Natural killer cell treated with Interleukin-12 subunit alpha and Interleukin-12 subunit beta and Interleukin-15 and Interleukin-18, amount 100 ng/mL, for 72 hours (primary cell): ENCODE measurements at regions not wholly inside any gene's neighbourhood (a gene's known extent, or its start where the extent isn't known, plus 50 kb on each side); places are given as distances from the start of the nearest gene placed in this dataset.

Source experiments
- ATAC-seq, 2 donors: fragments of 150-1000 bp; cut with Tn5 transposase in 1 of 2; sonication (Bioruptor Pico), chemical (Tn5 transposase) in 1 of 2; 2 replicates each; pipeline ENCODE4 v1.10.0; 2021
- DNase-seq: peaks from one replicate; pipeline ENCODE4 v3.0.0; 2022; ENCODE audit warnings: low spot score
- H3K27ac Mint-ChIP-seq, 2 donors: 1 replicate in 1 of 2; 2 replicates in 1 of 2; pipeline ENCODE4 v1.8.0; 2022; ENCODE audit warnings: mixed read lengths in 2 of 2, mild to moderate bottlenecking in 1 of 2, moderate library complexity in 1 of 2
- H3K27me3 Mint-ChIP-seq, 2 donors: 1 replicate in 1 of 2; 2 replicates in 1 of 2; pipeline ENCODE4 v1.8.0; 2022; ENCODE audit warnings: mixed read lengths in 2 of 2
- H3K36me3 Mint-ChIP-seq: one replicate; pipeline ENCODE4 v1.8.0; 2022; ENCODE audit warnings: mixed read lengths
- H3K4me1 Mint-ChIP-seq, 2 donors: 1 replicate in 1 of 2; 2 replicates in 1 of 2; pipeline ENCODE4 v1.8.0; 2022; ENCODE audit warnings: low read depth in 2 of 2, mixed read lengths in 2 of 2, mild to moderate bottlenecking in 1 of 2
- H3K4me3 Mint-ChIP-seq: one replicate; pipeline ENCODE4 v1.8.0; 2022; ENCODE audit warnings: mixed read lengths
- H3K9me3 Mint-ChIP-seq: 2 replicates; pipeline ENCODE4 v1.8.0; 2022; ENCODE audit warnings: mixed read lengths

- H3K27ac Mint-ChIP-seq: peak overlapping the region in 1 of 2 donors; percentile 30
- ATAC-seq (peak; percentile 96 to 97), DNase-seq (peak; percentile 78)
- peak overlapping the region; percentile 93 for H3K4me3 Mint-ChIP-seq
- peaks cover 17 to 24% of the 10 kb centered on the region in 2 donors for H3K27me3 Mint-ChIP-seq
- no peaks in the 10 kb centered on the region for H3K36me3 Mint-ChIP-seq
- H3K4me1 Mint-ChIP-seq: peaks cover 21 to 47% of the 10 kb centered on the region in 2 donors
- no peaks in the 10 kb centered on the region for H3K9me3 Mint-ChIP-seq
Measured at GRCh38 chr9:110048403-110048975, 159.5 kb downstream of the C9orf152 start.

GRCh38 chr9:110048976-110049698, 158.8 kb downstream of the C9orf152 start:
- H3K4me1 Mint-ChIP-seq: peaks cover 21 to 47% of the 10 kb centered on the region in 2 donors
- H3K9me3 Mint-ChIP-seq: no peaks in the 10 kb centered on the region
- peak overlapping the region; percentile 34 to 47 for H3K27ac Mint-ChIP-seq
- no peaks in the 10 kb centered on the region for H3K36me3 Mint-ChIP-seq
- peaks cover 17 to 24% of the 10 kb centered on the region in 2 donors for H3K27me3 Mint-ChIP-seq
- no peak for DNase-seq
- peak; percentile 8 to 25 for ATAC-seq
- H3K4me3 Mint-ChIP-seq: peak overlapping the region; percentile 93

DNA sequence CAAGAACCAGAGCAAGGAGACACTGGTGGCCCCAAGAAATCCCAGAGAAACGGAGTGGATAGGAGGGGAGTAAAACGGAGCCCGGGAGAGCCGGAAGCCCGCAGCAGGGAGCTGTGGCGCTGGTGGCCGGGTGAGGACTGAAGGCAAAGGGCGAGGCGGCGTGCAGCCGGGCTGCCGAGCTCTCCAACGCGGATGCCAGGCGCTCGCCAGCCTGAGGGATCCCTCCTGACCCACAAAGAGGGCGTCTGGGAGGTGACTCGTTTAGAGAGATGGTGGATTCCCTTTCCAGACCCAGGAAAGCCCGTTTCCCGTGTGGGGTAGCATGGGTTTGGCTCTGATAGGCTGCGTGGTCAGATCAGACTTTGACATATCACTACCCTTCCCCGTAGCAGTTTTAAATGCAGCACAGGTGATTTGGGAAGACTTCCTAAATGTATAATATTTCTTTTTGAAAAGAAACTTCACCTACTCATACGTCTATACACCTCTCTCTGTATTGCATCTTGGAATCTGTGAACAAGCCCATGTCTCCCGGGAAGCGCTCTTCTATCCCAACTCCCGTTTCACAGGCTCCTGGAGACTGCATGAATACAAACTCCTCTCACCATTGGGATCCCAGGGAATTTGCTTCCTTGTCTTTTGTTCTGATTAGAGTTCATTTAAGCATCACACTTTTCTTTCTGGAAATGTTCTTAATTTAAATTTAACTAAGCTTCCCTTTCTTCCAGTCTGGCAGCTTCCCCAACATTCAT, 158.1 kb downstream of the C9orf152 start:
- no peaks in the 10 kb centered on the region for H3K9me3 Mint-ChIP-seq
- ATAC-seq: peak in 1 of 2 donors; percentile 7
- no peaks in the 10 kb centered on the region for H3K36me3 Mint-ChIP-seq
- peaks cover 21 to 47% of the 10 kb centered on the region in 2 donors for H3K4me1 Mint-ChIP-seq
- H3K27me3 Mint-ChIP-seq: peaks cover 17 to 20% of the 10 kb centered on the region in 2 donors
- DNase-seq: no peak
- H3K27ac Mint-ChIP-seq: peak overlapping the region; percentile 79
- H3K4me3 Mint-ChIP-seq: peak overlapping the region; percentile 93

GRCh38 chr9:110050925-110051355, 157.0 kb downstream of the C9orf152 start:
- no peaks in the 10 kb centered on the region for H3K9me3 Mint-ChIP-seq
- H3K4me1 Mint-ChIP-seq: peaks cover 21 to 47% of the 10 kb centered on the region in 2 donors
- H3K27me3 Mint-ChIP-seq: peaks cover 17 to 19% of the 10 kb centered on the region in 2 donors
- peak overlapping the region; percentile 79 for H3K27ac Mint-ChIP-seq
- DNase-seq (no peak), ATAC-seq (peak; percentile 63 to 75)
- no peaks in the 10 kb centered on the region for H3K36me3 Mint-ChIP-seq
- H3K4me3 Mint-ChIP-seq: peak overlapping the region; percentile 93

- Mint-ChIP-seq H3K9me3 (no peaks in the 10 kb centered on the region), H3K4me3 (no peak overlapping the region), H3K27me3 (peaks cover 0 to 10% of the 10 kb centered on the region in 2 donors), H3K36me3 (no peaks in the 10 kb centered on the region), H3K27ac (no peak overlapping the region), H3K4me1 (peaks cover under 1 to 17% of the 10 kb centered on the region in 2 donors)
- DNase-seq: no peak
- no peak for ATAC-seq
Measured at GRCh38 chr9:110056062-110056461, 151.9 kb downstream of the C9orf152 start.

- Mint-ChIP-seq H3K36me3 (no peaks in the 10 kb centered on the region), H3K9me3 (no peaks in the 10 kb centered on the region), H3K27ac (no peak overlapping the region), H3K4me1 (peaks cover 0 to 7% of the 10 kb centered on the region in 2 donors), H3K4me3 (no peak overlapping the region), H3K27me3 (peaks cover 0 to 7% of the 10 kb centered on the region in 2 donors)
- DNase-seq: no peak
- no peak for ATAC-seq
Measured at GRCh38 chr9:110058304-110058953, 149.5 kb downstream of the C9orf152 start.

GRCh38 chr9:110059461-110059860, 148.5 kb downstream of the C9orf152 start:
- H3K4me3 Mint-ChIP-seq: no peak overlapping the region
- no peaks in the 10 kb centered on the region for H3K36me3 Mint-ChIP-seq
- ATAC-seq: no peak
- H3K27ac Mint-ChIP-seq: no peak overlapping the region
- peaks cover 2 to 7% of the 10 kb centered on the region in 2 donors for H3K4me1 Mint-ChIP-seq
- H3K27me3 Mint-ChIP-seq: peaks cover 0 to 7% of the 10 kb centered on the region in 2 donors
- no peak for DNase-seq
- H3K9me3 Mint-ChIP-seq: no peaks in the 10 kb centered on the region

- DNase-seq (no peak), ATAC-seq (peak; percentile 49 to 59)
- Mint-ChIP-seq H3K4me3 (no peak overlapping the region), H3K36me3 (no peaks in the 10 kb centered on the region), H3K27me3 (peaks cover 0 to 3% of the 10 kb centered on the region in 2 donors), H3K27ac (peak overlapping the region in 1 of 2 donors; percentile 29), H3K4me1 (peaks cover 12 to 18% of the 10 kb centered on the region in 2 donors), H3K9me3 (no peaks in the 10 kb centered on the region)
Measured at GRCh38 chr9:110064803-110065202, 143.2 kb downstream of the C9orf152 start.

DNA sequence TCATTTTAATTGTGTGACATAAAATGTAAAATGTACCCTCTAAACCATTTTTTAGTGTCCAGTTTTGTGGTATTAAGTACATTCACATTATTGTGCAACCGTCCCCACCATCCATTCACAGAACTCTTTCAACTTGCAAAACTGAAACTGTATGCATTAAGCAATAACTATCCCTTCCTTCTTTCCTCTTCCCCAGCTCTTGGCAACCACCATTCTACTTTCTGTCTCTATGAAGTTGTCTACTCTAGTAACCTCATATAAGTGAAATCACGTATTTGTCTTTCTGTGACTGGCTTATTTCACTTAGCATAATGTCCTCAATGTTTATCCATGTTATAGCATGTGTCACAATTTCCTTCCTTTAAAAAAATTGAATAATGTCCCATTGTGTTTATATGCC, 142.4 kb downstream of the C9orf152 start:
- Mint-ChIP-seq H3K27me3 (peaks cover 0 to 3% of the 10 kb centered on the region in 2 donors), H3K36me3 (no peaks in the 10 kb centered on the region), H3K27ac (peak overlapping the region in 1 of 2 donors; percentile 13), H3K9me3 (no peaks in the 10 kb centered on the region), H3K4me3 (peak overlapping the region; percentile 27), H3K4me1 (peaks cover 12 to 20% of the 10 kb centered on the region in 2 donors)
- peak in 1 of 2 donors; percentile 73 for ATAC-seq
- DNase-seq: no peak

- Mint-ChIP-seq H3K4me3 (no peak overlapping the region), H3K4me1 (peaks cover 12 to 20% of the 10 kb centered on the region in 2 donors)
Measured at GRCh38 chr9:110066929-110067716, 140.8 kb downstream of the C9orf152 start.

DNA sequence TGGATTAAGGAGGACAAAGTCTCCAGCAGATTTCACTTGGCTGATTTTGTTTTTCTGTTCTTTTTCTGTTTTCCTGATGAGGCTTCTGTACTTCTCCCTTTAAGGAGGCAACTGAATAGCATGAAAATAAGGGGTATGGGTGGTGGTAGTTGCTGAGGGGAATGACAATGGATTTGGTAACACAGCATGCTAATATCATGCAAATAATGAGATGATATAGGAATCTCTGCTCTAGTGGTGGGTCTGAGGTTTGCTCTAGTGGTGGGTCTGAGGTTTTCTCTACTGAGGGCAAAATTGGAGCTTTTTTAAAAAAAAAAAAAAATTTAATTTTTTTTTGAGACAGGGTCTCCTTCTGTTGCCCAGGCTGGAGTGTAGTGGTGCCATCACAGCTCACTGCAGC, 139.7 kb downstream of the C9orf152 start:
- Mint-ChIP-seq H3K27me3 (peaks cover 0 to 3% of the 10 kb centered on the region in 2 donors), H3K27ac (no peak overlapping the region), H3K9me3 (no peaks in the 10 kb centered on the region), H3K4me3 (no peak overlapping the region), H3K36me3 (no peaks in the 10 kb centered on the region), H3K4me1 (peaks cover 12 to 20% of the 10 kb centered on the region in 2 donors)
- DNase-seq: no peak
- no peak for ATAC-seq

More at GRCh38 chr9:110066929-110067716, 140.8 kb downstream of the C9orf152 start:
- no peak for DNase-seq
- Mint-ChIP-seq H3K36me3 (no peaks in the 10 kb centered on the region), H3K27me3 (peaks cover 0 to 3% of the 10 kb centered on the region in 2 donors), H3K9me3 (no peaks in the 10 kb centered on the region), H3K27ac (no peak overlapping the region)
- no peak for ATAC-seq

- H3K9me3 Mint-ChIP-seq: no peaks in the 10 kb centered on the region
- H3K27me3 Mint-ChIP-seq: peaks cover 0 to 3% of the 10 kb centered on the region in 2 donors
- H3K4me1 Mint-ChIP-seq: peaks cover 9 to 20% of the 10 kb centered on the region in 2 donors
- peak overlapping the region in 1 of 2 donors; percentile 60 for H3K27ac Mint-ChIP-seq
- peak overlapping the region; percentile 7 for H3K4me3 Mint-ChIP-seq
- DNase-seq (no peak), ATAC-seq (peak in 1 of 2 donors; percentile 60)
- H3K36me3 Mint-ChIP-seq: no peaks in the 10 kb centered on the region
Measured at GRCh38 chr9:110069326-110070248, 138.4 kb downstream of the C9orf152 start.
